Muscle layer of colon (tissue), 2 donors: ENCODE measurements at regions not wholly inside any gene's neighbourhood (a gene's known extent, or its start where the extent isn't known, plus 50 kb on each side); places are given as distances from the start of the nearest gene placed in this dataset.

Source experiments
- H3K27ac ChIP-seq: one replicate; pipeline ENCODE4 v1.7.0; 2013; ENCODE audit warnings: low read depth, mild to moderate bottlenecking, low read length, moderate library complexity
- H3K27me3 ChIP-seq, 2 donors: one replicate each; pipeline ENCODE4 v1.7.0; 2013; ENCODE audit warnings: low read length in 2 of 2, mild to moderate bottlenecking in 2 of 2; ENCODE audit not compliant: insufficient read depth in 2 of 2, control insufficient read depth in 1 of 2
- H3K36me3 ChIP-seq: one replicate; pipeline ENCODE4 v1.7.0; 2013; ENCODE audit warnings: mild to moderate bottlenecking, low read length; ENCODE audit not compliant: insufficient read depth
- H3K4me1 ChIP-seq: one replicate; pipeline ENCODE4 v1.7.0; 2013; ENCODE audit warnings: mild to moderate bottlenecking, low read length; ENCODE audit not compliant: insufficient read depth
- H3K4me3 ChIP-seq, 2 donors: one replicate each; pipeline ENCODE4 v1.7.0; 2013; ENCODE audit warnings: low read length in 2 of 2, low read depth in 1 of 2, mild to moderate bottlenecking in 1 of 2, moderate library complexity in 1 of 2
- H3K9ac ChIP-seq: one replicate; pipeline ENCODE4 v1.7.0; 2013; ENCODE audit warnings: low read length
- H3K9me3 ChIP-seq: one replicate; pipeline ENCODE4 v1.7.0; 2013; ENCODE audit warnings: mild to moderate bottlenecking, low read length
- donor health status: abdominal sarcoma.
- donor health status: Adenocarcinoma of cecum.

DNA sequence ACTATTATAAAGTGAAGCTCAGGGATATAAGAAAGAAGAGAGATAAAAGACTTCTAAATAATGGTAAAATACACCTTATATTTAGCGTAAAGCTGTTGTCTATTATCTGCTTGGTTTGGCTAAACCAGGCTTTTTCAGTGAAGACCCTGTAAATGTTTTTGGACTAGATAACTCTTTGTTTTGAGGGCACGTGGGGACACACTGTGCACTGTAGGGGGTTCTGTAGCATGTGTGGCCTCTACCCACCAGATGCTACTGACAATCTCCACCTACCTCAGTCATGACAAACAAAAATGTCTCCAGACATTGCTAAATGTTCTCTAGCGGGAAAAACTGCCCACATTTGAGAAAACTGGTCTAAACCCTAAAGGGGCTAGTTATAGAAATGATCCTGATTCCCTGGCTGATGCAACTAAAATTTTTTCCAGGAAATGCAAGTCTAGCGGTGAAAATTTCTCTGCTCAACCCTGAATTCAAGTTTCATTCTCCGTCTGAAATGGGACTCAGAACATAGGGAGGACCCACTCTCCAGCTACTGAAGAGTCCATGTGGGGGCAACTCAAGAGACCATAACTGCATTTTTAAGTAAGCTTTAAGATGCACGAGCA lies 355.2 kb upstream of the RASGEF1B start:
- H3K36me3 ChIP-seq: no peaks in the 10 kb centered on the region
- H3K27me3 ChIP-seq: no peaks in the 10 kb centered on the region
- no peak overlapping the region for H3K9ac ChIP-seq
- H3K9me3 ChIP-seq: no peaks in the 10 kb centered on the region
- no peak overlapping the region for H3K27ac ChIP-seq
- H3K4me3 ChIP-seq: no peak overlapping the region
- no peaks in the 10 kb centered on the region for H3K4me1 ChIP-seq

DNA sequence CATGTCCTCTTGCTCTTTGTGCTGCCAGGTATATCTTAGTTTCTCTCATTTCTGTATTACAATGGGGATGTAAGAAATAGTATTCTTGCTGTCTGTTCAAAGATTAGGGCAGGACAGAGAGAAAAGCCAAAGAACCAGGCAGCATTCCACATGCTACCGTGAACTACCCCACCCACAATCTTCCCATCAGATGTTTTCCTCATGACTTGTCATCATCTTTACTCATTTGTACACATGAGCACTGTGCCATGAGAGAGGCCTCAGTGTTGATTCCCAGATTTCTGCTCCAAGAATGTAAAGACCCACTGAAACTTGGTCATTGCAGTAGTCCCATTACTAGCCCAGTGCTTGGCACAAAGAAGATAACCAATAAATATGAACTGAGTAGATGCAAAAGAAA lies 354.6 kb upstream of the RASGEF1B start:
- no peaks in the 10 kb centered on the region for H3K36me3 ChIP-seq
- no peaks in the 10 kb centered on the region for H3K27me3 ChIP-seq
- H3K4me1 ChIP-seq: no peaks in the 10 kb centered on the region
- no peak overlapping the region for H3K27ac ChIP-seq
- H3K9me3 ChIP-seq: no peaks in the 10 kb centered on the region
- H3K9ac ChIP-seq: no peak overlapping the region
- no peak overlapping the region for H3K4me3 ChIP-seq

GRCh38 chr4:81818385-81818920 lies 346.7 kb upstream of the RASGEF1B start:
- Histone ChIP-seq H3K4me3 (no peak overlapping the region), H3K4me1 (peaks cover 4% of the 10 kb centered on the region), H3K36me3 (no peaks in the 10 kb centered on the region), H3K27me3 (no peaks in the 10 kb centered on the region), H3K27ac (no peak overlapping the region), H3K9ac (no peak overlapping the region), H3K9me3 (no peaks in the 10 kb centered on the region)

DNA sequence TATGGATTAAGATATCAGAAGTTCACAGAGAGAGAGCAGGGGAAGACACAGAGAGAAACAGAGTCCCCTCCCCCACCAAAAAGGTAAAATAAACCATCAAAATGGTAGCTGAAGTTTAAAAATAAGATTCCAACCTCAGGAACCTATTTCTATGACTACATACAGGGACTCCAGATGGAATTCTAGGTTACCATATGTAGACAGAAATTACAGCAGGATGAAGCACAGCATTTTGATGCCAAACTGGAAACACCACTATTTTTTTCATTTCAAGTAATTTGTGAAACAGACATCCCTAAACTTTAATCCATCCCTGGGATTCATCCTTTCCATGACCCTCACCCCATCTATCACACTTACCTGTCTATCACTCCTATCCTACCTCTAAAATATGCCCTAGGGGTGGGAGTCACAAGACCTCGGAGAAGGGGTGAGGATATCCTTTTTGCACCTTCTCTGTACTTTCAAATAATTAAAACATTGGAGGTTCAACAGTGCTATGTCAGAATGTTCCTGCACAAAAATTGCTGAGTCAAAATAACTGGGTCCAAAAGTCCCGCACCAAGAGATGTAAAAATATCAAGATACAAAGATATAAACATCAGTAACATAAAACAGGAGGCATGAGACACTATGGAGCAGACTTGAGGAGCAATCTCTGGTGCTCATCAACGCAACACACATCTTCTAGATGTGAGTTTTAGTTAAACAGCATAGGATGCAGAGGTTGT lies 344.5 kb upstream of the RASGEF1B start:
- Histone ChIP-seq H3K27me3 (no peaks in the 10 kb centered on the region), H3K9ac (no peak overlapping the region), H3K36me3 (no peaks in the 10 kb centered on the region), H3K9me3 (no peaks in the 10 kb centered on the region), H3K27ac (no peak overlapping the region), H3K4me1 (peaks cover 4% of the 10 kb centered on the region), H3K4me3 (no peak overlapping the region)

- no peaks in the 10 kb centered on the region for H3K9me3 ChIP-seq
- H3K4me3 ChIP-seq: no peak overlapping the region
- no peak overlapping the region for H3K9ac ChIP-seq
- H3K36me3 ChIP-seq: no peaks in the 10 kb centered on the region
- H3K27ac ChIP-seq: no peak overlapping the region
- H3K4me1 ChIP-seq: peaks cover 4% of the 10 kb centered on the region
- H3K27me3 ChIP-seq: no peaks in the 10 kb centered on the region
Observed at GRCh38 chr4:81814987-81815541, 343.4 kb upstream of the RASGEF1B start.

GRCh38 chr4:81811562-81812293 lies 340.0 kb upstream of the RASGEF1B start:
- H3K9me3 ChIP-seq: no peaks in the 10 kb centered on the region
- H3K4me1 ChIP-seq: peaks cover 4% of the 10 kb centered on the region
- H3K27me3 ChIP-seq: no peaks in the 10 kb centered on the region
- no peak overlapping the region for H3K9ac ChIP-seq
- H3K27ac ChIP-seq: no peak overlapping the region
- H3K4me3 ChIP-seq: no peak overlapping the region
- no peaks in the 10 kb centered on the region for H3K36me3 ChIP-seq

DNA sequence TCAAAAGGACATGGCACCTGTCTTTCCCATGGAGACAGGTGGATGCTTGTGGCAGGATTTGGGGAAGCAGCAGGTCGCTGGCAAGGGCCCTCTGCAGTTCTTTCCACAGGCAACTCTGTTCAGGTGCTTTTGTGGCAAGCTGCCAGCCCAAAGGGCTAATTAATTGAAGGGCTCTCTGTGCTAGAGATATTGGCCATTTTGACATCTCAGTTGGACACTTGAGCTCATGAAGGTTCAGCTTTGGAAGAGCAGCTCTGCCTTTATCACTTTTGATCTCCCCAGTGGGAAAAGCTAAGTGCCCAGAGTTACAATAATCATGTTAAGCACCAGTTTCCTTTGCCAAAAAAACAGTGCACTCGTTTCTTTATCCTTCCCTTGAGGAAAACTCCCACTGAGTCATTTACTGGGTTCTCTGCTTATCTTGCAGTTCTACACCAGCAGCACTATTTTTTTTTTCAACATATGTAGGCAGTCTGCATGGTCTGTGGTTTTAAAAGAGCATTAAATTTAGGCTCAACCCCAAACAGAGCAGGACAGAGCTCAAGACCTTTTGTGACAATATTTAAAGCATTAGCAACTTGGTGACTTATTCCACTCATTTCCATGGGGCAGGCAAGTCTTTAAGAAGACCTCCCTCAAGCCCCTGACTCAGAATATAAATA lies 336.4 kb upstream of the RASGEF1B start:
- Histone ChIP-seq H3K27ac (no peak overlapping the region), H3K27me3 (no peaks in the 10 kb centered on the region), H3K4me1 (no peaks in the 10 kb centered on the region), H3K36me3 (no peaks in the 10 kb centered on the region), H3K9me3 (no peaks in the 10 kb centered on the region), H3K4me3 (no peak overlapping the region), H3K9ac (no peak overlapping the region)

- no peaks in the 10 kb centered on the region for H3K4me1 ChIP-seq
- no peak overlapping the region for H3K27ac ChIP-seq
- H3K9me3 ChIP-seq: no peaks in the 10 kb centered on the region
Observed at GRCh38 chr4:81807386-81807785, 335.7 kb upstream of the RASGEF1B start.

DNA sequence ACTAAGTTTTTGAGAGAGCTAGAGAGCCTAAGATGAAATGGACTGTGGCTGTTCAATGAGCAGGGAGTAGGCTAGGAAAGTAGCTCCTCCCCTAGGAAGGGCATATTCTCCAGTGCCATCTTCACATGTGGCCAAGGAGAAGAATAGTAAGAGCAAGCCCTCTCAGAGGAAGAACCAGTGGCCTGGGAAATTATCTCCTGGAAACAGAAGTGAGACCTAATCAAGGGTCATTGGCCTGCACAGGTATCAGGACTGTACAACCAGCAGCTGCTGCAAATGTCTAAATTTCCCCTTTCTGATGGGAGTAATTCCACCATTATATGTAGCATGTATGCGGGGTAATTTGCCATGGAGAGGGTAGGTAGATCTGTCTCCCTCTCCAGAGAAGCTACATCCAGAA lies 334.8 kb upstream of the RASGEF1B start:
- H3K36me3 ChIP-seq: no peaks in the 10 kb centered on the region
- H3K27me3 ChIP-seq: no peaks in the 10 kb centered on the region
- no peaks in the 10 kb centered on the region for H3K9me3 ChIP-seq
- H3K27ac ChIP-seq: no peak overlapping the region
- no peak overlapping the region for H3K9ac ChIP-seq
- no peak overlapping the region for H3K4me3 ChIP-seq
- H3K4me1 ChIP-seq: no peaks in the 10 kb centered on the region

More at GRCh38 chr4:81807386-81807785, 335.7 kb upstream of the RASGEF1B start:
- Histone ChIP-seq H3K27me3 (no peaks in the 10 kb centered on the region), H3K9ac (no peak overlapping the region), H3K36me3 (no peaks in the 10 kb centered on the region), H3K4me3 (no peak overlapping the region)

DNA sequence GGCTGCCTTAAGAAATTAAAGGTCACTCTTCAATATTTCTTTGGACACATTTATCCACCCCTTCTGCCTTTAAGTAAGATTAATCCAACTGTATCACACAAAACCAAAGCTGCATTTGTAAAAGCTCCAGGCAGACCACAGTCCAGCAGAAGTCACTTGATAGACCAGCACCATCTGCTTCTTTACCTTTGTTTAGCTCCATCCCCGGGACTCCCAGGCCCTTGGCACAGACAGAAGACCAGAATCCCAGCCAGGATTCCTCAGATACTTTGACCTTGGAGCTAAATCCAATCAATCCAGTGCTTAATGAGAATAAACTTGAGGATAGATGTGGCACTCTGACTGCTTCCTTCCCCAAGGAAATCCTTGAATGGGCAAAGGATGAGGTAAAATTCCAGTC lies 333.1 kb upstream of the RASGEF1B start:
- no peaks in the 10 kb centered on the region for H3K36me3 ChIP-seq
- no peak overlapping the region for H3K27ac ChIP-seq
- no peak overlapping the region for H3K9ac ChIP-seq
- H3K4me3 ChIP-seq: no peak overlapping the region
- H3K27me3 ChIP-seq: no peaks in the 10 kb centered on the region
- no peaks in the 10 kb centered on the region for H3K9me3 ChIP-seq
- H3K4me1 ChIP-seq: no peaks in the 10 kb centered on the region

DNA sequence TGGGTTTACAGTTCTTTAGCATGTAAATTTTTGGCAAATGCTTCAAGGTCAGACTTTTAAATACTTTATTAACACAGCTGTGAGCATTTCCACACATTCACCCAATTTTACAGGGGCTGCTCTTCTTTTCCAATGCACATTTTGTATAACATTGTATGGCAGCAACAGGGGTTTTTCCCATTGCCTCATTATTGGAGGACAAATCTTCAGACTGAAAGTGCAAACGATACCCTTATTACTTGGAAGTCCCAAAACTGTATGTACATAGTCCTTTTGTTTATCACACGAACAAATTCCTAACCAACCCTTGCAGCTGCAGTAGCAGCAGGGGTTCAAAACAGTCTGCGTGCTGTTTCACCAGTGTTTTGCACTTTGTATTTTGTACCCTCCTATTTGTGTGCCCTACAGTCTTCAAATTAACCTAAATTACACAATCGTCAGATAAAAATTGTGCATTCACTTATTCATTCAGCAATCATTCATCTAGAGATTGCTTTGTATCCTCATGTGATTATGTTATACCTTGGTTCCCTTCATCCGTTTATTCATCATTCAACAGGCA lies 330.7 kb upstream of the RASGEF1B start:
- Histone ChIP-seq H3K9ac (no peak overlapping the region), H3K4me1 (no peaks in the 10 kb centered on the region), H3K27me3 (no peaks in the 10 kb centered on the region), H3K27ac (no peak overlapping the region), H3K36me3 (no peaks in the 10 kb centered on the region), H3K4me3 (no peak overlapping the region), H3K9me3 (no peaks in the 10 kb centered on the region)
